GM10248 (cell line): ENCODE measurements at regions not wholly inside any gene's neighbourhood (a gene's known extent, or its start where the extent isn't known, plus 50 kb on each side); places are given as distances from the start of the nearest gene placed in this dataset.

Experiments used
- CTCF ChIA-PET: fragments of 300-600 bp; sonication (Branson Sonifier 250); formaldehyde crosslinking; extraction: SDS; loops from one replicate; lab custom pipeline; 2021; ENCODE audit warnings: antibody characterized with exemption; lab: Yijun Ruan, JAX
- POLR2A ChIA-PET: fragments of 350-650 bp; sonication (Branson Sonifier 250); formaldehyde crosslinking; extraction: SDS; loops from one replicate; lab custom pipeline; 2020; ENCODE audit warnings: antibody characterized with exemption; lab: Yijun Ruan, JAX
- DNase-seq: peaks from one replicate; pipeline ENCODE4 v3.0.0; 2012; ENCODE audit errors: extremely low spot score
- CTCF ChIP-seq: IDR thresholded peaks from 2 replicates; pipeline ENCODE4 v1.5.1; 2012; ENCODE audit warnings: mild to moderate bottlenecking, low read depth; ENCODE audit errors: extremely low read depth, missing control alignments, control extremely low read depth

- DNase-seq = no peak
- POLR2A ChIA-PET = no interaction called here
- CTCF ChIA-PET = interaction anchor here (2.8 to 18.1 kb wide), 2 partner anchors 8 to 198 kb away, joined by 8 to 298 read pairs; no protein-coding TSS in a partner anchor
- no peak for TF ChIP-seq CTCF
Measured at GRCh38 chr13:95385373-95385772, 84.1 kb upstream of the ABCC4 start.

GRCh38 chr13:95385798-95386197 is 84.5 kb upstream of the ABCC4 start:
- ChIA-PET CTCF (interaction anchor here (3.6 kb wide), 1 partner anchor 19 kb away, joined by 24 read pairs; no protein-coding TSS in a partner anchor), POLR2A (no interaction called here)
- no peak for DNase-seq
- no peak for TF ChIP-seq CTCF

GRCh38 chr13:95386370-95386769 is 85.1 kb upstream of the ABCC4 start:
- ChIA-PET POLR2A (no interaction called here), CTCF (interaction anchor here (3.6 to 6.9 kb wide), 2 partner anchors 19 to 197 kb away, joined by 24 to 42 read pairs; no protein-coding TSS in a partner anchor)
- no peak for TF ChIP-seq CTCF
- DNase-seq = no peak

- TF ChIP-seq CTCF = no peak
- POLR2A ChIA-PET = no interaction called here
- no peak for DNase-seq
- CTCF ChIA-PET = interaction anchor here (0.8 to 6.9 kb wide), 6 partner anchors 9 to 199 kb away, joined by 3 to 42 read pairs (median 4); no protein-coding TSS in a partner anchor
Measured at GRCh38 chr13:95387733-95388207, 86.5 kb upstream of the ABCC4 start.

GRCh38 chr13:95388420-95389079 is 87.3 kb upstream of the ABCC4 start:
- DNase-seq = no peak
- POLR2A ChIA-PET = no interaction called here
- CTCF ChIA-PET = interaction anchor here (0.8 to 6.9 kb wide), 8 partner anchors 8 to 199 kb away, joined by 3 to 42 read pairs (median 4); no protein-coding TSS in a partner anchor
- no peak for TF ChIP-seq CTCF

GRCh38 chr13:95391362-95391761 is 90.1 kb upstream of the ABCC4 start:
- ChIA-PET POLR2A (no interaction called here), CTCF (interaction anchor here (1.4 to 6.9 kb wide), 3 partner anchors 10 to 202 kb away, joined by 7 to 42 read pairs (median 15); no protein-coding TSS in a partner anchor)
- DNase-seq = no peak
- TF ChIP-seq CTCF = no peak
